ENCODE measurements at regions not wholly inside any gene's neighbourhood (a gene's known extent, or its start where the extent isn't known, plus 50 kb on each side); places are given as distances from the start of the nearest gene placed in this dataset.

DNA sequence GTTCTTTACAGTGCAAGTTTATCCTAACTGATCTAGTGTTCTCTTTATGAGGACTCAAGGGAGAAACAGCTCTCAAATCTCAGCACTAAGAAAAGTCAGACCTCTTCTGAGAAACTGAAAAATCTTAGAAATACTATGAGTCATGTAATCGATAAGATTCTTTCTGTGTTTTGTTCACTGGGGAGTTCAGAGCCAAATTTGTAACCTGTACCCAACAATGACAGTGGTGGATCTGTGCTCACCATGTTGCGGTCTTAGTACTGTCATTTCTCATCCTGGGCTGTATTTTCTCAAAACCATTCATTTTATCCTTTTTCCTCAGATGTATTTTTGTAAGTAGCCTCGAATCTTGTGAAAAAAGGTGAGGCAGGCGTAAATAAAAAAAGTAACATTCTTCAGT, 146.4 kb downstream of the ACER2 start:
- H3K9me3 ChIP-seq: peaks cover 3% of the 10 kb centered on the region
- intact Hi-C loops (cut with DNase I): no loop called here
- TF ChIP-seq, protein P1, sequence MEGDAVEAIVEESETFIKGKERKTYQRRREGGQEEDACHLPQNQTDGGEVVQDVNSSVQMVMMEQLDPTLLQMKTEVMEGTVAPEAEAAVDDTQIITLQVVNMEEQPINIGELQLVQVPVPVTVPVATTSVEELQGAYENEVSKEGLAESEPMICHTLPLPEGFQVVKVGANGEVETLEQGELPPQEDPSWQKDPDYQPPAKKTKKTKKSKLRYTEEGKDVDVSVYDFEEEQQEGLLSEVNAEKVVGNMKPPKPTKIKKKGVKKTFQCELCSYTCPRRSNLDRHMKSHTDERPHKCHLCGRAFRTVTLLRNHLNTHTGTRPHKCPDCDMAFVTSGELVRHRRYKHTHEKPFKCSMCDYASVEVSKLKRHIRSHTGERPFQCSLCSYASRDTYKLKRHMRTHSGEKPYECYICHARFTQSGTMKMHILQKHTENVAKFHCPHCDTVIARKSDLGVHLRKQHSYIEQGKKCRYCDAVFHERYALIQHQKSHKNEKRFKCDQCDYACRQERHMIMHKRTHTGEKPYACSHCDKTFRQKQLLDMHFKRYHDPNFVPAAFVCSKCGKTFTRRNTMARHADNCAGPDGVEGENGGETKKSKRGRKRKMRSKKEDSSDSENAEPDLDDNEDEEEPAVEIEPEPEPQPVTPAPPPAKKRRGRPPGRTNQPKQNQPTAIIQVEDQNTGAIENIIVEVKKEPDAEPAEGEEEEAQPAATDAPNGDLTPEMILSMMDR (IDR thresholded peaks at IDR 0.05): no peak
- DNase-seq: no peak
- no peaks in the 10 kb centered on the region for H3K27me3 ChIP-seq (ENCODE audit: insufficient read depth in 3 of 3, low read length in 2 of 3)
- WGBS, 3 donors: 89 to 94% (median 91%) methylated on average over 4 of the region's 4 CpGs
- no peak for ATAC-seq
- no peak overlapping the region for H3K4me3 ChIP-seq
- no peak overlapping the region for H3K27ac ChIP-seq
- no peaks in the 10 kb centered on the region for H3K36me3 ChIP-seq (ENCODE audit: insufficient read depth in 1 of 2, low read depth in 1 of 2)
- no peaks in the 10 kb centered on the region for H3K4me1 ChIP-seq

DNA sequence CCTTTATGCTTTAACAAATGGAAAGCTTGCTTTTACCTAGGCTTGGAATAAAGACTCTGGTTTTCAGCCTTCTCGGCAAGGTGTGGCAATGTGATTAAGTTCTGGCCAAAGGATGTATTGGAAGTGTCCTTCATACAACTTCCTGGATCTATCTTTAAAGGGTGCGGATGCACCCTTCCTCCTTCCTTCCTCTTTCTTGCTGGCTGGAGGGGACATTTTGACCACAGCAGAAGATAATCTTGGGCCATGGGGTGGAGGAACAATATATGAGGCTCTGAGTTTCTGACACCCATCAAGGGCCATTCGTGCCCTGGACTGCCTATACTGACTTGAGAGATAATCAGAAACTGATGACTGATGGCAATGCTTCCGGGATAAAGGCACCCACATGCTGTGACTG, 145.7 kb downstream of the ACER2 start:
- DNase-seq: no peak
- ATAC-seq: no peak
- TF ChIP-seq, protein P1 (IDR thresholded peaks at IDR 0.05): no peak
- Histone ChIP-seq H3K4me1 (no peaks in the 10 kb centered on the region), H3K27ac (no peak overlapping the region), H3K4me3 (no peak overlapping the region), H3K27me3 (ENCODE audit: insufficient read depth in 3 of 3, low read length in 2 of 3) (no peaks in the 10 kb centered on the region), H3K9me3 (peaks cover 3% of the 10 kb centered on the region), H3K36me3 (ENCODE audit: insufficient read depth in 1 of 2, low read depth in 1 of 2) (no peaks in the 10 kb centered on the region)
- intact Hi-C loops (cut with DNase I): no loop called here
- WGBS, 3 donors: 73 to 76% (median 74%) methylated on average over 4 of the region's 4 CpGs

DNA sequence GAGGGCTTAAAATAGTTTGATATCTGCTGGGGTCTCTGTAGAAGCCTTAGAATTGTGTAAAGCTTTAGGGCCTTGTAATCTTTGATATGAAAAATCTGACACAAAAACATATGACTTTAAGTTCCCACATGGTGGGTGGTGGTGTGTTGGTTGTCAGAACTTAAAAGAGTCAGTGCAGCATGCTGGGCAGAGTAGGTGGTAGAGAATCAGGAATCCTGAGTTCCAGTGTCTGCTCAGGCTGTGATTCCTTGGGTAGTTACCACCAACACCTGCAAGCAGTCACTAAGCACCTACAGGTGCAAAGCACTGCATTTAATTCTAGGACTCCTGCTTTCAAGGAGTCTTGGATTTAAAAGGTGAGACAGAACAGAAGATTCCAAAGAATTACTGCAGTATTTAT, 144.6 kb downstream of the ACER2 start:
- intact Hi-C loops (cut with DNase I): no loop called here
- Histone ChIP-seq H3K4me1 (no peaks in the 10 kb centered on the region), H3K4me3 (no peak overlapping the region), H3K36me3 (ENCODE audit: insufficient read depth in 1 of 2, low read depth in 1 of 2) (no peaks in the 10 kb centered on the region), H3K9me3 (peaks cover 3% of the 10 kb centered on the region), H3K27ac (no peak overlapping the region), H3K27me3 (ENCODE audit: insufficient read depth in 3 of 3, low read length in 2 of 3) (no peaks in the 10 kb centered on the region)
- ATAC-seq (no peak), DNase-seq (no peak)
- TF ChIP-seq, protein P1 (IDR thresholded peaks at IDR 0.05): no peak

DNA sequence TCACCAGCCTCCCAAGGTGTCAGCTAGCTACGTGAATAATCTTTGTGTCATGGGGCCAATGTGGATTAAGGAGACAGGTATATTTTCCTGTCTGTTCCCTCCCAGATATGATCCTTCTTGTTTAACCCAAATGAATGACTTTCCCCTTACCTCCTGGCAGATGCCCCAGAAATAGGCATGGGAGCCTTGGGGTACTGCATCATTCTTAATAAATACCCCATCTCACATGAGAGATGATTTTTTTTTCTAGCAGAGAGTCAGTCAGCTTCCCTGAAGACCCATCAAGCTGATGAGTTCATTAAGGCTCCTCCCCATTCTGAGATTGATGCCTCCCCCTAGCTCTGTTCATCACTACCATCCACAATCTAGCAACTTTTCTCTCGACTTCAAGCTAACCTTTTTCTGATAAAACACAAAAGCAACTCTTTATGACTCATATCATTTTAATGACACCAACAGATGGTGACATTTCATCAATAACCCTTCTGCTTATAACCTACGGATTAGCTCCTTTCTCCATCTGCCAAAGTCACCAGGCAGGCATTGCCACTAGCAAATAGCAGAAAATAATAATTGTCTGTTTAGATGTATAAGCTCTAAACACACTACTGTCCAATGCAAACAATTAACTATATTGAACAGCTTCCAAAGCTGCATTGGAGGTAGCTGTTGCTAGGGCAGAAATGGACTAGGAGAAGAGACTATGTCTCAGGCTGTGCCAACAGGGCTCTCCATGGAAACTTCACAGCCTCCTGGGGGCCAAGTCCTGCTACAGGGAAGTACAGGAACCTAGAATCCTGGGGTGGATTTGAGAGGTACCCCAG, 143.7 kb downstream of the ACER2 start:
- Histone ChIP-seq H3K36me3 (ENCODE audit: insufficient read depth in 1 of 2, low read depth in 1 of 2) (no peaks in the 10 kb centered on the region), H3K27ac (no peak overlapping the region), H3K4me1 (no peaks in the 10 kb centered on the region), H3K9me3 (no peaks in the 10 kb centered on the region), H3K27me3 (ENCODE audit: insufficient read depth in 3 of 3, low read length in 2 of 3) (no peaks in the 10 kb centered on the region), H3K4me3 (no peak overlapping the region)
- TF ChIP-seq, protein P1 (IDR thresholded peaks at IDR 0.05): no peak
- no peak for ATAC-seq
- intact Hi-C loops (cut with DNase I): no loop called here
- WGBS, 3 donors: 42 to 56% (median 56%) methylated on average over 3 of the region's 3 CpGs
- DNase-seq: no peak
